ENCODE measurements at regions not wholly inside any gene's neighbourhood (a gene's known extent, or its start where the extent isn't known, plus 50 kb on each side); places are given as distances from the start of the nearest gene placed in this dataset.

DNA sequence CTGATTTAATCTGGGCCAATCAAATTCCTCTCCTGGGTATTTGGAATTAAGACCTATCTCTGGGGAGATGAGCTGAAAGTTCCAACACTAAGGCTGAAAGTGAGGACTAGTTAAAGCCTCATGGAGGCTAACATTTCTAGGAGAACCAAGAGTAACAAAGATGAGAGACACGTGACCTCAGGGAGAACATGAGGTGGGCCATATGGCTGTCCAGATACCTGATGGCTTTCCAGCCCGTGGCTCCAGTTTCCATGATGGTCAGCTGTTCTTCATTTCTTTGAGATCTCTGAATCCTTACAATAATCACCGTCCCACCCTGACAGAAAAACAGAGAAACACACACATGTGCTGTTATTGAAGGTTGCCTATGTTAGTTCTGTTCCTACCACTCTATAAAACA lies 66.1 kb downstream of the LEPR start:
- H3K4me1 Mint-ChIP-seq (ENCODE audit: low read depth): peaks cover 3% of the 10 kb centered on the region
- no peaks in the 10 kb centered on the region for H3K36me3 Mint-ChIP-seq (ENCODE audit: low read depth)
- no peaks in the 10 kb centered on the region for H3K9me3 Mint-ChIP-seq
- no peak overlapping the region for H3K4me3 Mint-ChIP-seq
- no peaks in the 10 kb centered on the region for H3K27me3 Mint-ChIP-seq
- H3K27ac Mint-ChIP-seq: no peak overlapping the region

DNA sequence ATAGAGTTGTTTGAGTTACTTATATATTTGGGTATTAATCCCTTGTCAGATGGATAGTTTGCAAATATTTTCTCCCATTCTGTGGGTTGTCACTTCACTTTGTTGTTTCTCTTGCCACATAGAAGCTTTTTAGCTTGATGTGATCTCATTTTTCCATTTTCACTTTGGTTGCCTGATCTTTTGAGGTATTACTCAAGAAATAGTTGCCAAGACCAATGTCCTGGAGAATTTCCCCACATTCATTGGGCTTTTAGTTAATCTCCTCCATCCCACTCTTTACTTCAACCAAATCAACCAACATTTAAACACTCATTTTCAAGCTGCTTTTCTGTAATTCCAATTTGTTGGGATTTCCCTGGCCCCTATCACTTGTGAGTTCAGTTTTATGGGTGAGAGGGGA lies 69.0 kb downstream of the LEPR start:
- Mint-ChIP-seq H3K9me3 (no peaks in the 10 kb centered on the region), H3K27me3 (peaks cover 4% of the 10 kb centered on the region), H3K4me3 (no peak overlapping the region), H3K4me1 (ENCODE audit: low read depth) (peaks cover 3% of the 10 kb centered on the region), H3K36me3 (ENCODE audit: low read depth) (no peaks in the 10 kb centered on the region), H3K27ac (no peak overlapping the region)

DNA sequence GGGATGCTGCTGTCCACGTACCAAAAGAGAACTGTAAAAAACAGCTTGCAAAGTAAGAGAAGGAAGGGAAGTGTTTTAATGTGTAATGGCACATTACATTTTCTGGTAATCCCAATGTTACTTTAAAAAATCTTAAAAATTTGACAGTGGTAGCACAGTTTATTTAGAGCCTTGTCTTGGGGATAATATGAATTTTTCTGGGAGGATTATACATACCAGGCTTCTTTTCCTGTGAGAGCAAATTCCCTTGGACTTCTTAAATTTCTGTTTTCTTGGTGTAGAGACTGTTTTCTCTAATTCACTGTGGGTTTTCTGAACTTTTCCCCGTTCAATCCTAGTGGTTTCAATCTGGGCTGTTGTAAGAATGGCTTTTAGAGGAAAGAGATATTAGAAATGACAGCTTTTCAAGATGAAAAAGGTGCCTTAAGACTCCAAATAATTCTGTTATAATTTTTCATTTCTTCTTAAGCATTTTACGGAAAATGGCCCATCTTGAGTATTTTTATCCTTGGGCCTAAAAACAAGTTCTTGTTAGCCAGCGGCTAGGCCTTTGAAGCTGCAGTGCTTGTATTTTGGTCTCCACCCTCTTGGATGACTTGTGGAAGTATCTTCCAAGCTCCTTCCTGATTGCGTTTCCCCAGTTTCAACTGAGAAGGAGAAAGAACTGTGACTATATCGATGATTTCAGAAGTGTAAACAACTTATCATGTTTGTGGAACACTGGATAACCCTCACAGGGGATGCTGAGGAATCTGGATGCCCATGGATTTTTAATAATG lies 70.0 kb downstream of the LEPR start:
- H3K9me3 Mint-ChIP-seq: no peaks in the 10 kb centered on the region
- peaks cover 4% of the 10 kb centered on the region for H3K27me3 Mint-ChIP-seq
- no peak overlapping the region for H3K4me3 Mint-ChIP-seq
- H3K4me1 Mint-ChIP-seq (ENCODE audit: low read depth): peaks cover 3% of the 10 kb centered on the region
- H3K36me3 Mint-ChIP-seq (ENCODE audit: low read depth): no peaks in the 10 kb centered on the region
- no peak overlapping the region for H3K27ac Mint-ChIP-seq

DNA sequence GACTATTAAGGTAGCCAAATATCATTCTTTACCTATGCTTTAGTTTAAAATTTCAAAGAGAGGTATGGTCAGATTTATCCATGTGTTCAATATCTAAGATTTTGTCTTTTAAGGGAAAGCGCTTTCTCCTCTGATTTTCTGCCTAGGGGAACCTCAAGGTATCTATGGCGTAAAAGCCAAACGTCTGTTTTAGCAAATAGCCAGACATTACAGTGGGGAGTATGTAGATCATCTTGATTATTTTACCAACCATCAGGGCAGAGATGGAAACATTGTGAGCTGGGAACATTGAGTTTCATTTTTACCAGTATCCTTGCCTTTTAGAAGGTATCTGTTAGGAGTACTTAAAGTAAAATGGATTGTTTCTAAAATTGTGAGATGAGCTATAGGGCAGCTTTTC lies 71.0 kb downstream of the LEPR start:
- no peak overlapping the region for H3K4me3 Mint-ChIP-seq
- no peak overlapping the region for H3K27ac Mint-ChIP-seq
- H3K36me3 Mint-ChIP-seq (ENCODE audit: low read depth): no peaks in the 10 kb centered on the region
- peaks cover 4% of the 10 kb centered on the region for H3K27me3 Mint-ChIP-seq
- peaks cover 3% of the 10 kb centered on the region for H3K4me1 Mint-ChIP-seq (ENCODE audit: low read depth)
- H3K9me3 Mint-ChIP-seq: no peaks in the 10 kb centered on the region

DNA sequence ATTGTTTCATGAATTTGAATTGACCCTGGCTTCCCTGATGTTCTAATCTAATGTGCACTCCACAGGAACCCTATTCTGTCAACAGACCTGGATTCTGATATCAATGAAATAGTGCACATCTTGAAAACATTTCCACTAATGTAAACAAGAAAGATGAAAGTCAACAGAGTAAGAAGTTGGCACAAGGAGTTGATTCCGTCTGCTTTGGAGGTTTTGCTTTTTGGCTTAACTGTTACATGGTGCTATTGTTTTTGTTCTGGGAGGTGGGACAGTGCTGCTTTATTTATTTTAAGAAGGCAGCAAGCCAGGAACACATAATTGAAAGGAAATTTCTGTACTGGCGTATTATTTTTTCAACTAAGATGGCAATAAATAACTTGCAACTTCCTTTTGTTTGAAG lies 73.3 kb downstream of the LEPR start:
- H3K4me1 Mint-ChIP-seq (ENCODE audit: low read depth): peaks cover 3% of the 10 kb centered on the region
- no peaks in the 10 kb centered on the region for H3K36me3 Mint-ChIP-seq (ENCODE audit: low read depth)
- H3K9me3 Mint-ChIP-seq: no peaks in the 10 kb centered on the region
- H3K27ac Mint-ChIP-seq: no peak overlapping the region
- peaks cover 4% of the 10 kb centered on the region for H3K27me3 Mint-ChIP-seq
- H3K4me3 Mint-ChIP-seq: no peak overlapping the region

DNA sequence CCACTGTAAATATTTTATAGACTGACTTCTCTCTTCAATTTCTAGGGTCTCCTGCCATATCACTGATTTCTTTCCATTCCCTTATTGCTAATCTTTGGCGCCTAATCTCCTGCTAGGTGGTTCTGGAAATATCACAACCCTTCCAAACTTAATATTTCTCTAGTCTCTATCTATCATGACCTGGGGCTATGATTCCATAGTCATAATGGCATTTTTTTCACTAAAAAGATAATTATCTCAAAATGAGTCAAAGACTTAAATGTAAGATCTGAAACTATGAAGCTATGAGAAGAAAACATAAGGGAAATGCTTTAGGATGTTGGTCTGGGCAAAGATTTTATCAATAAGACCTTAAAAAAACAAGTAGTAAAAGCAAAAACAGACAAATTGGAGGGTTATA lies 74.2 kb downstream of the LEPR start:
- Mint-ChIP-seq H3K36me3 (ENCODE audit: low read depth) (no peaks in the 10 kb centered on the region), H3K27me3 (peaks cover 4% of the 10 kb centered on the region), H3K9me3 (no peaks in the 10 kb centered on the region), H3K4me3 (no peak overlapping the region), H3K4me1 (ENCODE audit: low read depth) (no peaks in the 10 kb centered on the region), H3K27ac (no peak overlapping the region)

DNA sequence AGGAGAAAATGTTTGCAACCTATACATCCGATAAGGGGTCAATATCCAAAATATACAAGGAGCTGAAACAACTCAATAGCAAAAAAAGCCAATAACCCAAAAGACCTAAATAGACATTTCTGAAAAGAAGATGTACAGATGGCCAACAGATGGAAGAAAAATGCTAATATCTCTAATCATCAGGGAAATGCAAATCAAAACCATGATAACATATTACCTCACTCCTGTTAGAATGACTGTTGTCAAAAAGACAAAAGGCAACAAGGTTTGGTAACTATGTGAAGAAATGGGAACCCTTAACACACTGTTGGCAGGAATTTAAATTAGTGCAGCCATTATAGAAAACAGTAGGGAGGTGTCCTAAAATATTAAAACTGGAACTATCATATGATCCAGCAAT lies 74.7 kb downstream of the LEPR start:
- Mint-ChIP-seq H3K4me1 (ENCODE audit: low read depth) (no peaks in the 10 kb centered on the region), H3K27ac (no peak overlapping the region), H3K4me3 (no peak overlapping the region), H3K9me3 (no peaks in the 10 kb centered on the region), H3K27me3 (peaks cover 4% of the 10 kb centered on the region), H3K36me3 (ENCODE audit: low read depth) (no peaks in the 10 kb centered on the region)

DNA sequence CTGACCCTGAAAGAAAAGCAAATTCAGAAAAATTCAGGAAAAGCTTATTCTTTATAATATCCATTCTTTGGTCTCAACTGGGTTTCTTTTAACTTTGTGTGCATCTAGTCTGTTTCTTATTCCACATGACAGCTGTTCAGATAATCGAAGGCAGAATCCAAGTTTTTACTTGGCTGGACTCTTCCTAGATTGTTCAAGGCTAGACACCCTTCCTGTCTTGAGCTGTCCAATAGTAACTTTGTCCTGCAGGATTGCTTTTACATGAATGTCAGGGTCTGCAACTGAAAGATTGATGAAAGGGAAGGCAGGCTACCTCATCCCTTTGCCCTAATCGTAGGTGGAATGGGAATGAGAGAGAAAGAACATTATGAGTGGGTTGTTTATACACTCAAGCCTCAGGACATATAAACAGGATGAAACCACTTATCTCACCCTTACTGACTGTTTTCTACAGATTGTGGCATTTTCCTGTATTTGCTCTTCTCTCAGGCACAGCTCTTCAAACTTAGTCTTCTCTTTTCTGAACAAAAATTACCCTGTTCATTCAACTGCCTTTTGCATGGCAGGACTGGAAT lies 76.9 kb downstream of the LEPR start:
- no peaks in the 10 kb centered on the region for H3K4me1 Mint-ChIP-seq (ENCODE audit: low read depth)
- no peak overlapping the region for H3K27ac Mint-ChIP-seq
- H3K36me3 Mint-ChIP-seq (ENCODE audit: low read depth): no peaks in the 10 kb centered on the region
- H3K27me3 Mint-ChIP-seq: peaks cover 4% of the 10 kb centered on the region
- H3K4me3 Mint-ChIP-seq: no peak overlapping the region
- no peaks in the 10 kb centered on the region for H3K9me3 Mint-ChIP-seq

DNA sequence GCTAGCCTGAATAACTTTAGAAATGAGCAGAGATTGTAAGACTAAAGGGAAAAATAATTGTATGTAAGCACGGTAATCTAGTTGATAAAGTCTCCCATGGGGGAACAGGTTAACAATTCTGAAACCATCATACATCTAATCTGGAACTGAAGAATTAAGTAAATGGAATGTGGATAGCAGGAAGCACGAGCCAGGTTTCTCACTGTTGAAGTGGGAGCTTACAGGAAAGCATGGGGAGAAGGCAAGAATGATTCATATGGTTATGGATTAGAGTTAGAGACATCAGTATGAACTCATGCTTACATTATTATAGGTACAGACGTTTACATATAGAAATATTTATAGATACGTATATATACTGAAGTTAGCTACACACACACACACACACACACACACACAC lies 83.0 kb downstream of the LEPR start:
- Mint-ChIP-seq H3K27me3 (no peaks in the 10 kb centered on the region), H3K27ac (no peak overlapping the region), H3K4me3 (no peak overlapping the region), H3K36me3 (ENCODE audit: low read depth) (no peaks in the 10 kb centered on the region), H3K9me3 (no peaks in the 10 kb centered on the region), H3K4me1 (ENCODE audit: low read depth) (no peaks in the 10 kb centered on the region)

DNA sequence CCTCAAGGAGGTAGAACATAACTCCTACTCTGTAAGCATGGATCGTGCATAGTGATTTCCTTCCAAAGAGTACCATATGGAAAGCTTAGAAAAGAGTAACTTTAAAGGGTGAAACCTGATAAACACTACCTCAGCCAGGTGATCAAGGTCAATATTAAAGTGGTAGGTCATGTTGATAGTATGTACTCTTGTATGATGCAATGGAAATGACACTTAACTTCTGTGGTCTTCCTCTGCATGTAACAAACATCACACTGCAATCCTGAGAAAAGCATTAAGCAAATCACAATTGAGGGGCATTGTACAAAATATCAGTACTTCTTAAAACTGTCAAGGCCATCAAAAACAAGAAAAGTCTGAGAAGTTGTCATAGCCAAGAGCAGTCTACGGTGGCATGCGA lies 83.8 kb downstream of the LEPR start:
- Mint-ChIP-seq H3K4me3 (no peak overlapping the region), H3K27ac (no peak overlapping the region), H3K4me1 (ENCODE audit: low read depth) (no peaks in the 10 kb centered on the region), H3K27me3 (no peaks in the 10 kb centered on the region), H3K9me3 (no peaks in the 10 kb centered on the region), H3K36me3 (ENCODE audit: low read depth) (no peaks in the 10 kb centered on the region)

DNA sequence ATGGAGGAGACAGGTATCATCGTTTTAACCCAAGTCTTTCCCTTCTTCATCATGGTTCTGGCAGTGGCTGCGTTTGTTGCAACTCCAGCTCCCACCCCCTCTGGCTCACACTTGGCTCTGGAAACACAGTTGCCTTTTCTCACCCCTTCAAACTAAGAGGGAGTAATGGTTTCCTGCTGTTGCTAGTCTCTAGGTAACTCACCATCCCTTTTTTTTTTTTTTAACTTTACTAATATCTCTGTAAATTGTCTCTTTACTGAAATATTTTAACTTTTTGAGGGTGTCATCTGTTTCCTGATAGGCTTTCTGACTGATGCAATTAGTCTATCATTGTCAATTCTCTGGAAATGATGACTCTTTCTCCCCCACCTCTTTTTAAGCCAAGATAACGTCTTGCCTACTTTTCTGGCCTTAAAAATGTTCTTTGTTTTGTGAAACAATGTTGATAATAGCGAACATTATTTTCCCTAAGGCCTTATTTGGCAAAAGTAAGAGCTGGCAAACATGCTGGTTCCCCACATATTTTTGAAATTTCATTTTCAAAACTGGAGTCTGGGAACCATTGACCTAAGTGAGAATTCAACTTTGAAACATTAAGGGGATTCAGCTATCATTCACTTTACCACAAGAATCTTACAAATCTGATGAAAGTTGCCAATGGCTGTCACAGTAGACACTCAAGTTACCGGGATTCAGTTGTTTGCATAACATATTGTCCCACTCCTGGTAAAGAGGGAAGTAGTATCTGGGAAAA lies 85.3 kb downstream of the LEPR start:
- H3K36me3 Mint-ChIP-seq (ENCODE audit: low read depth): no peaks in the 10 kb centered on the region
- H3K27me3 Mint-ChIP-seq: no peaks in the 10 kb centered on the region
- H3K4me1 Mint-ChIP-seq (ENCODE audit: low read depth): no peaks in the 10 kb centered on the region
- no peaks in the 10 kb centered on the region for H3K9me3 Mint-ChIP-seq
- no peak overlapping the region for H3K27ac Mint-ChIP-seq
- no peak overlapping the region for H3K4me3 Mint-ChIP-seq

DNA sequence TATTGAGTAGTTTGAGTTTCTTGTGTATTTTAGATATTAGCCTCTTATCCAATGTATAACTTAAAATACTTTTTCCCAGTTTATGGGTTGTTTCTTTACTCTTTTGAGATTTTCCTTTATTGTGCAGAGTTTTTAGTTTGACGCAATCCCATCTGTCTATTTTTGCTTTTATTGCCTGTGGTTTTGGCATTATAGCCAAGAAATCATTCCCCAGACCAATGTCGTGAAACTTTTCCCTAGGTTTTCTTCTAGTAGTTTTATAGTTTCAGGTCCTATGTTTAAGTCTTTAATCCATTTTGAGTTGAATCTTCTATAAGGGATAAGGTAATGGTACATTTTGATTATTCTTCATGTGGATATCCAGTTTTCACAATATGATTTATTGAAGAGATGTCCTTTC lies 87.6 kb downstream of the LEPR start:
- H3K9me3 Mint-ChIP-seq: no peaks in the 10 kb centered on the region
- no peaks in the 10 kb centered on the region for H3K4me1 Mint-ChIP-seq (ENCODE audit: low read depth)
- H3K36me3 Mint-ChIP-seq (ENCODE audit: low read depth): no peaks in the 10 kb centered on the region

DNA sequence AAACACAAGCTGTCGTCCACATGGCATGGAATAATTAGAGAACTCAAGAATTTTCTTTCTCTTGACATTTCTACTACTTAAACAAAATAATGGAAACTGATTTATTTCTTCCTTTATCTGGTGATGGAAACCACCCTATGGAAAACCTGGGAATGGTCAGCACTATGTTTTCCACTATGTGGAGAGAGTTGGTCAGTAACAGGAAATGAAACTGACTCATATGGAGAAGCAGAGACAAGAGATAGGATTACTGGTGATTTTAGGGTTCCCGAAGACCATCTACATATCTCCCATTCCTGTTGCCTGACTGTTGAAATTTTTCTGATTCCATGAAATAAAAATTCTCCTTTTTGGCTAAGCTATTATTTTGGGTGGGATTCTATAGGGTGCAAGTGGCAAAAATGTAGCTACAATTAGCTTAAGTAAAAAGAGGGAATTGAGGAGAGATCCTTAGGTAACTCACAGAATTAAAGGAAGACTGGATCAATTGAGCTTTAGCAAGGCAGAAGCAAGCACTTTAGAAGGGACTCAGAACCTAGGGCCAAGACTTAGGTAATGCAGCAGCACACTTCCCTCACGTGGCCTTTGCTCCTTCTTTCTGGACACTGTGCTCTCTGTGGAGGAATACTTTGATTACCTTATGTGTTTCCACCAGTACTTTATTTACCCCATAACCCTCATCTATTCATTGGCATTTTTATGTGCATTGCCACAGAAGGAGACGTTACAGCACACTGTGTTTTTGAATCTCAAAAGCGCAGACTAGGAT lies 89.6 kb downstream of the LEPR start:
- no peaks in the 10 kb centered on the region for H3K4me1 Mint-ChIP-seq (ENCODE audit: low read depth)
- H3K27ac Mint-ChIP-seq: no peak overlapping the region
- H3K4me3 Mint-ChIP-seq: no peak overlapping the region
- no peaks in the 10 kb centered on the region for H3K9me3 Mint-ChIP-seq
- no peaks in the 10 kb centered on the region for H3K36me3 Mint-ChIP-seq (ENCODE audit: low read depth)
- H3K27me3 Mint-ChIP-seq: no peaks in the 10 kb centered on the region

More for the DNA sequence above, 87.6 kb downstream of the LEPR start:
- no peak overlapping the region for H3K27ac Mint-ChIP-seq
- H3K4me3 Mint-ChIP-seq: no peak overlapping the region
- H3K27me3 Mint-ChIP-seq: no peaks in the 10 kb centered on the region

DNA sequence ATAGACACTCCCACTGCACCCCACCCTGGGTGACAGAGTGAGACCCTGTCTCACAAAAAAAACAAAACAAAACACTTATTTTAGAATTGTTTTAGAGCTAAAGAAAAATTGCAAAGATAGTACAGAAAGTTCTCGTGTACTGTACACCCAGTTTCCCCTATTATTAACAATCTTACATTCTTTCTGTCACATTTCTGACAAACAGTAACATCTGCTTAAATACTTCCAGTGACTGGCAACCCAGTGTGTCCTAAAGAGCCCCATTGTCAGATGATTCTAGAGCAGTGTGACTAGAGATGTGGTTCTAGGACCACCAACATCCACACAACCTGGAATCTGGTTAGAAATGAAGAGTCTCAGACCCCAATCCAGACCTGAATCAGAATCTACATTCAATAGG lies 90.5 kb downstream of the LEPR start:
- Mint-ChIP-seq H3K27me3 (no peaks in the 10 kb centered on the region), H3K36me3 (ENCODE audit: low read depth) (no peaks in the 10 kb centered on the region), H3K4me3 (no peak overlapping the region), H3K9me3 (no peaks in the 10 kb centered on the region), H3K4me1 (ENCODE audit: low read depth) (no peaks in the 10 kb centered on the region), H3K27ac (no peak overlapping the region)

DNA sequence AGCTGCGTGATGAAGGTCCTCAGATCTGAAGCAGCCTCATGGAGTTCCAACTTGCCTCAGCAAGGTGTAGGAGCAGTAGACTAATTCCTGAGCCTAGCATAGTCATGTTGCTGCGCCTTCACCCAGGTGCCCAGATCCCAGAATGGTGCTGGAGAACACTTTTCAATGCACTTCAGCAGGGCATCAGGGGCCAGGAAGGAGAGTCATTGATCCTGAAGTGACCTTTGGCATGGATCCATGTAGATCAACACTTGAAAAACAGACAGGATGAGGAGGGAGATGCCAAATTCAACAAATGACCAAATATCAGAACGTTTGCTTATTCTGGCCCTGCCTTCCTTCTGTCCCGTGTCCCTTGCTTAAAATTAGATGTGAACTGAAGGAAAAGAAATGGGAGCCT lies 91.9 kb downstream of the LEPR start:
- Mint-ChIP-seq H3K9me3 (no peaks in the 10 kb centered on the region), H3K27ac (no peak overlapping the region), H3K4me1 (ENCODE audit: low read depth) (no peaks in the 10 kb centered on the region), H3K4me3 (no peak overlapping the region), H3K36me3 (ENCODE audit: low read depth) (no peaks in the 10 kb centered on the region), H3K27me3 (no peaks in the 10 kb centered on the region)
